Ascending aorta (tissue), 2 donors: ENCODE measurements at regions not wholly inside any gene's neighbourhood (a gene's known extent, or its start where the extent isn't known, plus 50 kb on each side); places are given as distances from the start of the nearest gene placed in this dataset.
"Not testable (repeated sequence)": the region's sequence is repeated elsewhere in the genome, so short reads cannot be mapped to it uniquely, and the experiment has no call there.

ENCODE experiments used
- DNase-seq, 2 donors: peaks; one replicate each; pipeline ENCODE4 v3.0.0-alpha.2; 2019; ENCODE audit warnings: low spot score in 2 of 2
- H3K27ac ChIP-seq, 2 donors: fragments of 200-600 bp; sonication (generic); one replicate each; pipeline ENCODE4 v1.5.1; 2016 to 2017; ENCODE audit warnings: mild to moderate bottlenecking in 1 of 2
- H3K27me3 ChIP-seq: fragments of 200-600 bp; sonication (generic); one replicate; pipeline ENCODE4 v1.5.1; 2017
- H3K36me3 ChIP-seq, 2 donors: fragments of 200-600 bp; sonication (generic); one replicate each; pipeline ENCODE4 v1.5.1; 2016
- H3K4me1 ChIP-seq, 2 donors: fragments of 200-600 bp; sonication (generic); one replicate each; pipeline ENCODE4 v1.5.1; 2016 to 2017; ENCODE audit warnings: mild to moderate bottlenecking in 1 of 2
- H3K4me3 ChIP-seq, 2 donors: fragments of 200-600 bp; sonication (generic); one replicate each; pipeline ENCODE4 v1.5.1; 2016 to 2017; ENCODE audit warnings: mild to moderate bottlenecking in 1 of 2
- H3K9me3 ChIP-seq, 2 donors: fragments of 200-600 bp; sonication (generic); one replicate each; pipeline ENCODE4 v1.5.1; 2016
- CTCF ChIP-seq, 3 experiments: fragments of 200-600 bp in 2 of 3; fragments of 450-650 bp in 1 of 3; sonication (generic) in 2 of 3; IDR thresholded peaks; one replicate each; pipeline ENCODE4 v1.5.1; 2016 to 2019; ENCODE audit warnings: antibody characterized with exemption in 3 of 3, mild to moderate bottlenecking in 1 of 3, moderate library complexity in 1 of 3
- intact Hi-C: fragments of 100-400 bp; cut with DNase I; formaldehyde crosslinking; loops from one replicate; pipeline ENCODE4 v1.15.1; 2023

- no peak overlapping the region for H3K27ac ChIP-seq
- H3K4me3 ChIP-seq = no peak overlapping the region
- H3K27me3 ChIP-seq = no peaks in the 10 kb centered on the region
- no peaks in the 10 kb centered on the region for H3K9me3 ChIP-seq
- no peaks in the 10 kb centered on the region for H3K4me1 ChIP-seq
- TF ChIP-seq CTCF (IDR thresholded peaks at IDR 0.05) = no peak
- no peak for DNase-seq
- H3K36me3 ChIP-seq = no peaks in the 10 kb centered on the region
- intact Hi-C loops = no loop called here
Measured at GRCh38 chr2:187617905-187618304, 63.7 kb upstream of the TFPI start.

DNA sequence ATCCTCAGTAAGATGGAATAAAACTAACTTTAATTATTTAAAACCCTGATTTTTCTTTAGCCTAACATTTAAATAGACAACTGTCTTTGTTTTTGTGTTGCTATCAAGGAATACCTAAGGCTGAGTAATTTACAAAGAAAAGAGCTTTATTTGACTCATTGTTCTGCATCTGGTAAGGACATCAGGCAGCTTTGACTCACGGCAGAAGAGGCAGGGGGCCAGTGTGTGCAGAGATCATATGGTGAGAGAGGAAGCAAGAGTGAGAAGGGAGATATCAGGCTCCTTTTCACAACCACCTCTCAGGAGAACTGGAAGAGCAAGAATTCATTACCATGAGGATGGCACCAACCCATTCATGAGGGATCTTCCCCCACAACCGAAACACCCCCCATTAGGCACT is 64.6 kb upstream of the TFPI start:
- intact Hi-C loops = no loop called here
- Histone ChIP-seq H3K4me3 (no peak overlapping the region), H3K27ac (no peak overlapping the region), H3K36me3 (no peaks in the 10 kb centered on the region), H3K4me1 (no peaks in the 10 kb centered on the region), H3K9me3 (no peaks in the 10 kb centered on the region), H3K27me3 (no peaks in the 10 kb centered on the region)
- no peak for DNase-seq
- no peak for TF ChIP-seq CTCF (IDR thresholded peaks at IDR 0.05)

- H3K27ac ChIP-seq = no peak overlapping the region
- H3K27me3 ChIP-seq = no peaks in the 10 kb centered on the region
- intact Hi-C loops = no loop called here
- H3K4me3 ChIP-seq = no peak overlapping the region
- DNase-seq = no peak
- H3K9me3 ChIP-seq = peaks cover 0 to 8% of the 10 kb centered on the region in 2 donors
- H3K4me1 ChIP-seq = no peaks in the 10 kb centered on the region
- no peaks in the 10 kb centered on the region for H3K36me3 ChIP-seq
- no peak for TF ChIP-seq CTCF (IDR thresholded peaks at IDR 0.05)
Measured at GRCh38 chr2:187627153-187627552, 72.9 kb upstream of the TFPI start.

GRCh38 chr2:187636731-187637391 is 82.6 kb upstream of the TFPI start:
- H3K36me3 ChIP-seq, H3K4me3 ChIP-seq, DNase-seq, intact Hi-C loops, H3K9me3 ChIP-seq, H3K27ac ChIP-seq, H3K27me3 ChIP-seq, H3K4me1 ChIP-seq: not testable (repeated sequence)

GRCh38 chr2:187637392-187637740 is 83.1 kb upstream of the TFPI start:
- H3K27ac ChIP-seq, H3K4me3 ChIP-seq, DNase-seq, H3K4me1 ChIP-seq, H3K27me3 ChIP-seq, H3K36me3 ChIP-seq, intact Hi-C loops, H3K9me3 ChIP-seq: not testable (repeated sequence)

GRCh38 chr2:187637771-187638170 is 83.5 kb upstream of the TFPI start:
- H3K4me1 ChIP-seq, DNase-seq, H3K27ac ChIP-seq, H3K27me3 ChIP-seq, H3K4me3 ChIP-seq, intact Hi-C loops, H3K9me3 ChIP-seq, H3K36me3 ChIP-seq: not testable (repeated sequence)

DNA sequence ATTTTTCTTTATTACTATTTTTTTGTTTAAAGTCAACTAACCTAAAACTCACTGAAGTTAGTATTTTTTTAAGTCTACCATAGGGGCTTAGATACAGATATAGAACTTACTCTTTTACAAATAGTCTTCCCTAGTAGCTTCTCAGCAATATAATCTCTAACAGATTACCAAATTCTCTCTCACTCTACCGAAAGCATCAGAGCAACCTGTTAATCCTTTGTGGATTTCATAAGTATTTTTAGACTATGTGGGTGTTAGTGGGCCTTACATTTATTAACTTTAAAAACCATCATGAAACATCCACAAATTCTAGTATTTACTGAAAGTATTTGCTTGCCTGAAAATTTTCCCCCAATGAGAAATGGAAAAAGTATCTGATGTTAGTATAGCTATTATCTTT is 84.6 kb upstream of the TFPI start:
- intact Hi-C loops = no loop called here

More for the DNA sequence above, 84.6 kb upstream of the TFPI start:
- H3K9me3 ChIP-seq = no peaks in the 10 kb centered on the region
- H3K27ac ChIP-seq = no peak overlapping the region
- TF ChIP-seq CTCF (IDR thresholded peaks at IDR 0.05) = no peak
- H3K27me3 ChIP-seq = no peaks in the 10 kb centered on the region
- H3K4me1 ChIP-seq = no peaks in the 10 kb centered on the region
- no peak overlapping the region for H3K4me3 ChIP-seq
- DNase-seq = no peak
- H3K36me3 ChIP-seq = no peaks in the 10 kb centered on the region
